Fibroblast of mammary gland (primary cell): ENCODE measurements at regions not wholly inside any gene's neighbourhood (a gene's known extent, or its start where the extent isn't known, plus 50 kb on each side); places are given as distances from the start of the nearest gene placed in this dataset.

ENCODE experiments used
- DNase-seq: peaks from one replicate; pipeline ENCODE4 v3.0.0-alpha.2; 2010; ENCODE audit warnings: low read depth
- H3K4me3 ChIP-seq: 2 replicates; pipeline ENCODE4 v1.5.1; 2011; ENCODE audit warnings: low read depth, mild to moderate bottlenecking, low read length, moderate library complexity; ENCODE audit not compliant: control insufficient read depth
- CTCF ChIP-seq: conservative IDR thresholded peaks from 2 replicates; pipeline ENCODE4 v1.5.1; 2011; ENCODE audit warnings: low read depth, low read length, inconsistent platforms; ENCODE audit not compliant: control insufficient read depth, insufficient read depth

DNA sequence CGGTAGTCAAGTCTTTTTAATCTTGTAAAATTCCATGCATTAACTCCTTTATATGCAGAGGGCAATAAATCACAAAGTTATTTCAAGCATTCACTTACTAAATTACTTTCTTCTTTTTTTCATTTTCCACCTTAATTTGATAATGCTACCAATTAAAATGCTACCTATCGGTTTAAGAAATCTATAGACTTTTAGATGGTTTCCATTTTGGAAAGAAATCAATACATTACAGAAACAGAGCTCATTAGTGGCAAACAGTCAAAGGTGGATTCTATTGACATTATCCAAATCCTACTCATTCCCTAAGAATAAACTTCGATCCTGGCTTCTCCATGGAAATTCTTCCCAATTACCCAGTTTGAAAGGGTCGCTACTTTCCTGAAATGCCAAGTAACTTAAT is 176.5 kb downstream of the MREG start:
- no peak overlapping the region for H3K4me3 ChIP-seq
- DNase-seq, result no peak
- no peak for TF ChIP-seq CTCF

GRCh38 chr2:215835657-215836056 is 177.7 kb downstream of the MREG start:
- no peak for TF ChIP-seq CTCF
- DNase-seq, result no peak
- no peak overlapping the region for H3K4me3 ChIP-seq

DNA sequence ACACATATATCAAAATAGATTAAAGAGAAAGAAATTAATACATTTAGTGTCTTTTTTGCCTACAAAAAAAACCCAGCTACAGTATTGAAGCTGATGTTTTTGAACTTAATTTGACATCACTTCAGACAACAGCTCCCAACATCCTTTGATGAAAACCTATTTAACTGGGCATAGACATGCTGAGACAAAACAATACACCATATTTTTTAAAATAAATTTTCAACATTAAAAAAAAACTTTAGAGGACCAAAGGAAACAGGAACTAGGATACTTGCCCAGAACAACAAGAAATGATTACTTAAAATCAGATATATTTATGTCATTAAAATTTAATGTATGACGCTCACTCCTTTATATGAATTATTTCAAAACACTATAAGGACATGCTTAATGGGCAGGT is 178.1 kb downstream of the MREG start:
- H3K4me3 ChIP-seq, result no peak overlapping the region
- DNase-seq, result no peak
- TF ChIP-seq CTCF, result no peak

GRCh38 chr2:215833531-215834162 is 179.7 kb downstream of the MREG start:
- TF ChIP-seq CTCF, result no peak
- DNase-seq, result peak; percentile 72
- no peak overlapping the region for H3K4me3 ChIP-seq

DNA sequence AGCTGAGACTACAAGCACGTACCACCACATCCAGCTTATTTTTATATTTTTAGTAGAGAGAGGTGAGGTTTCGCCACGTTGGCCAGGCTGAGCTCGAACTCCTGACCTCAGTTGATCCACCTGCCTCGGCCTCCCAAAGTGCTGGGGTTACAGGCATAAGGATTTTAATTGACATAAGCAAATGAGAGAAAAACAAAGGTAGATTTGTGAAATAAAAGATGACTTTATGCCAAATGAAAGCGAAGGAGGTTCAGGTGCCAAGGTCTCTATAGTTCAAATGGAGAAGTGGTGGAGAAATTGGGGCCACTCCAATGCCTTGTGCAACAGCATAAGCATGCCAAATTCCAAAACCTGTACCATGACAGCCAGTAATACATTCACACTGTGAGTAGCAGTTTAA is 180.6 kb downstream of the MREG start:
- TF ChIP-seq CTCF, result no peak
- DNase-seq, result peak; percentile 37
- no peak overlapping the region for H3K4me3 ChIP-seq

- TF ChIP-seq CTCF, result no peak
- H3K4me3 ChIP-seq, result no peak overlapping the region
- peak; percentile 49 for DNase-seq
Measured at GRCh38 chr2:215831296-215831913, 181.9 kb downstream of the MREG start.
